Liver (tissue), 3 donors: ENCODE measurements at regions not wholly inside any gene's neighbourhood (a gene's known extent, or its start where the extent isn't known, plus 50 kb on each side); places are given as distances from the start of the nearest gene placed in this dataset.

ENCODE experiments used
- CTCF ChIP-seq: fragments of 150-350 bp; IDR thresholded peaks from 2 replicates; pipeline ENCODE4 v1.5.1; 2017; ENCODE audit warnings: improper control_type of control experiment, low read depth, low read length; ENCODE audit not compliant: missing input control
- EGR1 ChIP-seq, 2 donors: IDR thresholded peaks; 2 replicates each; pipeline ENCODE4 v1.6.1; 2016 to 2018; ENCODE audit warnings: antibody characterized with exemption in 2 of 2, low read depth in 2 of 2
- GABPA ChIP-seq, 2 donors: IDR thresholded peaks in 1 of 2; conservative IDR thresholded peaks in 1 of 2; 2 replicates each; pipeline ENCODE4 v1.6.1; 2016; ENCODE audit warnings: antibody characterized with exemption in 2 of 2, mild to moderate bottlenecking in 1 of 2, moderate library complexity in 1 of 2
- JUND ChIP-seq, 2 donors: IDR thresholded peaks; 2 replicates each; pipeline ENCODE4 v1.6.1; 2016; ENCODE audit warnings: antibody characterized with exemption in 2 of 2
- MAX ChIP-seq: IDR thresholded peaks from 2 replicates; pipeline ENCODE4 v1.6.1; 2016; ENCODE audit warnings: antibody characterized with exemption
- RAD21 ChIP-seq, 2 donors: IDR thresholded peaks; 2 replicates each; pipeline ENCODE4 v1.6.1; 2016; ENCODE audit warnings: antibody characterized with exemption in 2 of 2, mild to moderate bottlenecking in 2 of 2
- SP1 ChIP-seq: IDR thresholded peaks from 2 replicates; pipeline ENCODE4 v1.6.1; 2018; ENCODE audit warnings: antibody characterized with exemption, mild to moderate bottlenecking
- TAF1 ChIP-seq: conservative IDR thresholded peaks from 2 replicates; pipeline ENCODE4 v1.6.1; 2016; ENCODE audit warnings: antibody characterized with exemption, mild to moderate bottlenecking
- YY1 ChIP-seq: IDR thresholded peaks from 2 replicates; pipeline ENCODE4 v1.6.1; 2016; ENCODE audit warnings: antibody characterized with exemption, mild to moderate bottlenecking
- donor health status: healthy.
- donor health status: healthy.

- TF ChIP-seq CTCF (no peak), YY1 (no peak), GABPA (IDR thresholded peaks at IDR 0.05 in 1 of 2, conservative IDR thresholded peaks at IDR 0.05 in 1 of 2) (no peak), TAF1 (no peak), JUND (IDR thresholded peaks at IDR 0.05) (no peak), MAX (no peak), RAD21 (IDR thresholded peaks at IDR 0.05) (no peak), EGR1 (IDR thresholded peaks at IDR 0.05; ENCODE audit: low read depth in 2 of 2) (no peak), SP1 (no peak)
These were observed 61.5 kb upstream of the ASB17 start for GRCh38 chr1:75993661-75994060.
